ENCODE measurements at regions not wholly inside any gene's neighbourhood (a gene's known extent, or its start where the extent isn't known, plus 50 kb on each side); places are given as distances from the start of the nearest gene placed in this dataset.

GRCh38 chr20:1724901-1725300 lies 67.3 kb upstream of the SIRPG start:
- intact Hi-C loops (cut with micrococcal nuclease; ENCODE audit: unreplicated experiment) (no loop called here), in situ Hi-C loops (cut with HindIII; ENCODE audit: extremely low pct_ligation_motif_present, low pct_unique_long_range_greater_than_20kb) (no loop called here)
- ChIA-PET CTCF (ENCODE audit: low intra/inter-chr PET ratio, low total read pairs) (no interaction called here), POLR2A (no interaction called here)
- Histone ChIP-seq H3K79me2 (ENCODE audit: insufficient read depth, low read length) (no peaks in the 10 kb centered on the region), H4K20me1 (ENCODE audit: insufficient read depth, low read length) (no peaks in the 10 kb centered on the region), H3K27ac (ENCODE audit: extremely low read length, insufficient read depth, low read length) (no peak overlapping the region), H3K36me3 (replicated peaks in 1 of 2; ENCODE audit: control insufficient read depth in 1 of 2, insufficient read depth in 2 of 2, low read length in 2 of 2) (no peaks in the 10 kb centered on the region), H2AFZ (ENCODE audit: low read length) (no peak overlapping the region), H3K27me3 (ENCODE audit: control insufficient read depth in 1 of 2, insufficient read depth in 2 of 2, low read length in 2 of 2) (peaks cover 0 to 21% of the 10 kb centered on the region in 2 experiments; a peak in 2 of 5 replicates), H3K4me3 (replicated peaks in 1 of 3; ENCODE audit: insufficient read depth in 1 of 3, low read depth in 2 of 3, low read length in 3 of 3) (no peak overlapping the region), H3K4me1 (ENCODE audit: insufficient read depth, low read length) (no peaks in the 10 kb centered on the region), H3K4me2 (ENCODE audit: low read depth, low read length) (no peak overlapping the region), H3K9ac (ENCODE audit: insufficient read depth, low read depth, low read length) (no peak overlapping the region), H3K9me3 (ENCODE audit: low read length) (no peaks in the 10 kb centered on the region)
- 3% methylated on average over 3 of the region's 3 CpGs for WGBS (ENCODE audit: low lambda C conversion rate)
- TF ChIP-seq ZNF543 (CRISPR knock-in tag; IDR thresholded peaks at IDR 0.05), result no peak
- no peak for TF ChIP-seq ZNF724P (CRISPR knock-in tag; IDR thresholded peaks at IDR 0.05; ENCODE audit: borderline replicate concordance)
- TF ChIP-seq NFIC (IDR thresholded peaks at IDR 0.05; ENCODE audit: low read length), result no peak
- TF ChIP-seq, protein P1, sequence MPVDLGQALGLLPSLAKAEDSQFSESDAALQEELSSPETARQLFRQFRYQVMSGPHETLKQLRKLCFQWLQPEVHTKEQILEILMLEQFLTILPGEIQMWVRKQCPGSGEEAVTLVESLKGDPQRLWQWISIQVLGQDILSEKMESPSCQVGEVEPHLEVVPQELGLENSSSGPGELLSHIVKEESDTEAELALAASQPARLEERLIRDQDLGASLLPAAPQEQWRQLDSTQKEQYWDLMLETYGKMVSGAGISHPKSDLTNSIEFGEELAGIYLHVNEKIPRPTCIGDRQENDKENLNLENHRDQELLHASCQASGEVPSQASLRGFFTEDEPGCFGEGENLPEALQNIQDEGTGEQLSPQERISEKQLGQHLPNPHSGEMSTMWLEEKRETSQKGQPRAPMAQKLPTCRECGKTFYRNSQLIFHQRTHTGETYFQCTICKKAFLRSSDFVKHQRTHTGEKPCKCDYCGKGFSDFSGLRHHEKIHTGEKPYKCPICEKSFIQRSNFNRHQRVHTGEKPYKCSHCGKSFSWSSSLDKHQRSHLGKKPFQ (CRISPR knock-in tag; IDR thresholded peaks at IDR 0.05; ENCODE audit: insufficient replicate concordance), result no peak
- TF ChIP-seq SIX4 (CRISPR knock-in tag; IDR thresholded peaks at IDR 0.05), result no peak
- TF ChIP-seq ZNF282 (IDR thresholded peaks at IDR 0.05; ENCODE audit: partially characterized antibody), result no peak
- TF ChIP-seq DDIT3 (CRISPR knock-in tag; IDR thresholded peaks at IDR 0.05), result no peak
- no TSS peak for BruUV-seq (replicated peaks)
- FAIRE-seq (no peak), DNase-seq (ENCODE audit: low spot score) (no peak), ATAC-seq (no peak)

DNA sequence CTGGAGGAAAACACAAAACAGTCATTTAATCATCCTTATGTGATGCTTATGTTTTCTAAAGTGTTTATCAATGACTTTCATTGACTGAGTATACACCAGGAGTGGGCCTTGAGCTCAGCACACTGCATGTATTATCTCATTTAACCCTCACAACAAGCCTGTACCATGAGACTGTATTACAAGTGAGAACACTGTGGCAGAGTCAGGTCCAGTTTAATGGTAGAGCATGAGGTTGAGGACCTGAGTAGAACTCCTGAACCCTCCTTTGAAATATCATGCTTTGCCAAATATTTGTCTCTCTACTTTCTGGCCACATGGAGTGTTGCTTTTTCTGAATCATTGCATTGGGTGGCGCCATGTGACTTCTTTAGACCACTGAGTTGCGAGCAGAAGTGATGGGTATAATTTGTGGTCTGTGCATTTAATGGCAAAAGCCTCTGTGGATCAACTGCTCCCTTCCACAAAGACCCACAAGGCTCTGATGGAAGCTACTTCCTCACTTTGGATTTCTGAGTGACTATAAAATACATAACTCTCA lies 65.0 kb upstream of the SIRPG start:
- Histone ChIP-seq H3K4me2 (ENCODE audit: low read depth, low read length) (no peak overlapping the region), H3K27me3 (ENCODE audit: control insufficient read depth in 1 of 2, insufficient read depth in 2 of 2, low read length in 2 of 2) (peaks cover 0 to 19% of the 10 kb centered on the region in 2 experiments; a peak in 2 of 5 replicates), H3K36me3 (replicated peaks in 1 of 2; ENCODE audit: control insufficient read depth in 1 of 2, insufficient read depth in 2 of 2, low read length in 2 of 2) (no peaks in the 10 kb centered on the region), H3K9ac (ENCODE audit: insufficient read depth, low read depth, low read length) (no peak overlapping the region), H4K20me1 (ENCODE audit: insufficient read depth, low read length) (no peaks in the 10 kb centered on the region), H2AFZ (ENCODE audit: low read length) (no peak overlapping the region), H3K79me2 (ENCODE audit: insufficient read depth, low read length) (no peaks in the 10 kb centered on the region), H3K4me1 (ENCODE audit: insufficient read depth, low read length) (no peaks in the 10 kb centered on the region), H3K27ac (ENCODE audit: extremely low read length, insufficient read depth, low read length) (no peak overlapping the region), H3K9me3 (ENCODE audit: low read length) (no peaks in the 10 kb centered on the region), H3K4me3 (replicated peaks in 1 of 3; ENCODE audit: insufficient read depth in 1 of 3, low read depth in 2 of 3, low read length in 3 of 3) (no peak overlapping the region)
- in situ Hi-C loops (cut with HindIII; ENCODE audit: extremely low pct_ligation_motif_present, low pct_unique_long_range_greater_than_20kb), result no loop called here
- ChIA-PET POLR2A (no interaction called here), CTCF (ENCODE audit: low intra/inter-chr PET ratio, low total read pairs) (no interaction called here)
- no peak for FAIRE-seq
- DNase-seq (ENCODE audit: low spot score), result no peak
- no TSS peak for BruUV-seq (replicated peaks)
- ATAC-seq, result no peak
- 16% methylated on average over 2 of the region's 2 CpGs for WGBS (ENCODE audit: low lambda C conversion rate)
- intact Hi-C loops (cut with micrococcal nuclease; ENCODE audit: unreplicated experiment), result no loop called here
- TF ChIP-seq, protein P2, sequence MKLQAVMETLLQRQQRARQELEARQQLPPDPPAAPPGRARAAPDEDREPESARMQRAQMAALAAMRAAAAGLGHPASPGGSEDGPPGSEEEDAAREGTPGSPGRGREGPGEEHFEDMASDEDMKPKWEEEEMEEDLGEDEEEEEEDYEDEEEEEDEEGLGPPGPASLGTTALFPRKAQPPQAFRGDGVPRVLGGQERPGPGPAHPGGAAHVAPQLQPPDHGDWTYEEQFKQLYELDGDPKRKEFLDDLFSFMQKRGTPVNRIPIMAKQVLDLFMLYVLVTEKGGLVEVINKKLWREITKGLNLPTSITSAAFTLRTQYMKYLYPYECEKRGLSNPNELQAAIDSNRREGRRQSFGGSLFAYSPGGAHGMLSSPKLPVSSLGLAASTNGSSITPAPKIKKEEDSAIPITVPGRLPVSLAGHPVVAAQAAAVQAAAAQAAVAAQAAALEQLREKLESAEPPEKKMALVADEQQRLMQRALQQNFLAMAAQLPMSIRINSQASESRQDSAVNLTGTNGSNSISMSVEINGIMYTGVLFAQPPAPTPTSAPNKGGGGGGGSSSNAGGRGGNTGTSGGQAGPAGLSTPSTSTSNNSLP (IDR thresholded peaks at IDR 0.05; ENCODE audit: low read depth, low read length), result no peak
- no peak for TF ChIP-seq CEBPB (IDR thresholded peaks at IDR 0.05; ENCODE audit: borderline replicate concordance, low read depth, low read length)
- TF ChIP-seq ZBTB7B (CRISPR knock-in tag; IDR thresholded peaks at IDR 0.05), result no peak
- no peak for TF ChIP-seq MEIS1 (CRISPR knock-in tag; IDR thresholded peaks at IDR 0.05; ENCODE audit: borderline replicate concordance)
- no peak for TF ChIP-seq KAT7 (CRISPR knock-in tag; IDR thresholded peaks at IDR 0.05; ENCODE audit: borderline replicate concordance)
- no peak for TF ChIP-seq ZNF350 (CRISPR knock-in tag; IDR thresholded peaks at IDR 0.05; ENCODE audit: borderline replicate concordance, low read depth)
- TF ChIP-seq DNMT1 (CRISPR knock-in tag; IDR thresholded peaks at IDR 0.05), result no peak
- TF ChIP-seq ZNF460 (CRISPR knock-in tag; IDR thresholded peaks at IDR 0.05; ENCODE audit: borderline replicate concordance), result no peak

Measured in HepG2 (cell line).